Lung (tissue), 11 donors: ENCODE measurements at regions not wholly inside any gene's neighbourhood (a gene's known extent, or its start where the extent isn't known, plus 50 kb on each side); places are given as distances from the start of the nearest gene placed in this dataset.
A peak's percentile ranks its signal among the peaks of the same experiment; 100 is the strongest.

ENCODE experiments used
- ATAC-seq: fragments of 200-7000 bp; cut with Tn5 transposase; one replicate; pipeline ENCODE4 v1.9.1; 2020; ENCODE audit warnings: moderate number of reproducible peaks; ENCODE audit not compliant: insufficient read depth, low FRiP score
- DNase-seq, 3 donors: peaks; one replicate each; pipeline ENCODE4 v3.0.0-alpha.2; 2013 to 2017
- H3K27ac ChIP-seq, 2 donors: one replicate each; pipeline ENCODE4 v1.5.1; 2013; ENCODE audit warnings: mild to moderate bottlenecking in 2 of 2, moderate library complexity in 2 of 2, control low read depth in 1 of 2, inconsistent platforms in 1 of 2, low read depth in 1 of 2, low read length in 1 of 2
- H3K27me3 ChIP-seq, 3 donors: one replicate each; pipeline ENCODE4 v1.5.1; 2013; ENCODE audit warnings: low read length in 2 of 3; ENCODE audit not compliant: control insufficient read depth in 3 of 3, insufficient read depth in 3 of 3
- H3K36me3 ChIP-seq, 4 donors: one replicate each; pipeline ENCODE4 v1.5.1; 2013; ENCODE audit warnings: low read length in 4 of 4, mild to moderate bottlenecking in 1 of 4, moderate library complexity in 1 of 4; ENCODE audit not compliant: control insufficient read depth in 4 of 4, insufficient read depth in 4 of 4
- H3K4me1 ChIP-seq, 5 donors: one replicate each; pipeline ENCODE4 v1.5.1; 2013; ENCODE audit warnings: low read length in 5 of 5, mild to moderate bottlenecking in 2 of 5, moderate library complexity in 1 of 5; ENCODE audit not compliant: control insufficient read depth in 5 of 5, insufficient read depth in 5 of 5
- H3K4me3 ChIP-seq: one replicate; pipeline ENCODE4 v1.5.1; 2013; ENCODE audit warnings: mild to moderate bottlenecking, control low read depth, moderate library complexity
- H3K9ac ChIP-seq, 2 donors: one replicate each; pipeline ENCODE4 v1.5.1; 2013; ENCODE audit warnings: low read length in 2 of 2, control low read depth in 1 of 2; ENCODE audit not compliant: insufficient read depth in 1 of 2
- H3K9me3 ChIP-seq, 4 donors: one replicate each; pipeline ENCODE4 v1.5.1; 2013; ENCODE audit warnings: low read length in 3 of 4, mild to moderate bottlenecking in 1 of 4, moderate library complexity in 1 of 4; ENCODE audit not compliant: control insufficient read depth in 4 of 4, insufficient read depth in 3 of 4
- WGBS, 2 donors: extraction: QIAGEN DNeasy Blood & Tissue Kit; methylation state at CpG; one replicate each; pipeline ENCODE4 v1.1.7; 2013; 5-methylcytosine and 5-hydroxymethylcytosine counted together
- TF ChIP-seq, protein P1 (sequence below): IDR thresholded peaks from 2 replicates; pipeline ENCODE4 v1.5.1; 2012; ENCODE audit warnings: mild to moderate bottlenecking; ENCODE audit errors: control extremely low read depth, extremely low read depth
- donor health status: control.
- donor health status: control.
- donor health status: Bipolar disorder and iron deficiency.
- donor health status: healthy.
- donor health status: DM: yes; HTN: yes; CAD: no.

DNA sequence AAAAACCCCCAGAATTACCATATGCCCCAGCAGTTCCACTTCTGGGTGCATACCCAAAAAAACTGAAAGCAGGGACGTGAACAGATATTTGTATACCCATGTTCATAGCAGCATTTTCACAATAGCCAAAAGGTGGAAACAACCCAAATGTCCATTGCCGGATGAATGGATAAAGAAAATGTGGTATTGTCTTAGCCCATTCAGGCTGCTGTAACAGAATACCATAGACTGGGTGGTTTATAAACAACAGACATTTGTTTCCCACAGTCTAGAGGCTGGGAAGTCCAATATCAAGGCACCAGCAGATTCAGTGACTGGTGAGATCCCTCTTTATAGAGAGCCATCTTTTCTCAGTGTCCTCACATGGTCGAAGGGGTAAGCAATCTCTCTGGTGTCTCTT, 182.1 kb upstream of the ANKRD28 start:
- Histone ChIP-seq H3K9ac (no peak overlapping the region), H3K4me3 (no peak overlapping the region), H3K27me3 (no peaks in the 10 kb centered on the region), H3K27ac (no peak overlapping the region), H3K9me3 (no peaks in the 10 kb centered on the region), H3K36me3 (no peaks in the 10 kb centered on the region), H3K4me1 (peaks cover 0 to 10% (median 0%) of the 10 kb centered on the region in 5 donors)
- TF ChIP-seq, protein P1, sequence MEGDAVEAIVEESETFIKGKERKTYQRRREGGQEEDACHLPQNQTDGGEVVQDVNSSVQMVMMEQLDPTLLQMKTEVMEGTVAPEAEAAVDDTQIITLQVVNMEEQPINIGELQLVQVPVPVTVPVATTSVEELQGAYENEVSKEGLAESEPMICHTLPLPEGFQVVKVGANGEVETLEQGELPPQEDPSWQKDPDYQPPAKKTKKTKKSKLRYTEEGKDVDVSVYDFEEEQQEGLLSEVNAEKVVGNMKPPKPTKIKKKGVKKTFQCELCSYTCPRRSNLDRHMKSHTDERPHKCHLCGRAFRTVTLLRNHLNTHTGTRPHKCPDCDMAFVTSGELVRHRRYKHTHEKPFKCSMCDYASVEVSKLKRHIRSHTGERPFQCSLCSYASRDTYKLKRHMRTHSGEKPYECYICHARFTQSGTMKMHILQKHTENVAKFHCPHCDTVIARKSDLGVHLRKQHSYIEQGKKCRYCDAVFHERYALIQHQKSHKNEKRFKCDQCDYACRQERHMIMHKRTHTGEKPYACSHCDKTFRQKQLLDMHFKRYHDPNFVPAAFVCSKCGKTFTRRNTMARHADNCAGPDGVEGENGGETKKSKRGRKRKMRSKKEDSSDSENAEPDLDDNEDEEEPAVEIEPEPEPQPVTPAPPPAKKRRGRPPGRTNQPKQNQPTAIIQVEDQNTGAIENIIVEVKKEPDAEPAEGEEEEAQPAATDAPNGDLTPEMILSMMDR, result no peak
- DNase-seq, result no peak
- ATAC-seq, result no peak
- 93 to 95% methylated on average over 3 of the region's 3 CpGs for WGBS, 2 donors

DNA sequence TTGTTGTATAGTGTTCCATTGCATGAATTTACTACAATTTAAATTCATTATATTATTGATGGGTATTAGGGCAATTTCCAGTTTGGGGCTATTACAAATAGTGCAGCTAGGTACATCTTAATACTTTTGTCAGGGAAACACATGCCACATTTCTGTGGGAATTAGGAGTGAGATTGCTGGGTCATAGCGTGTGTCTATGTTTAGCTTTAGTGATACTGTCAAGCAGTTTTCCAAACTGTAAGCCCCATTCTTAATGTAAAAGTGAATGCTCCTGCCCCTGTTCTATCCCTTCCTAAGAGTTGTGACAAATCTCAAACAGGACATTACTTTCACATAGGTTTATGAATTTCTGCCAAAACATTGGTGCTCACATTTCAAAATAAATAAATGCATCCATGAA, 184.5 kb upstream of the ANKRD28 start:
- Histone ChIP-seq H3K9ac (no peak overlapping the region), H3K4me1 (peaks cover 0 to 10% (median 0%) of the 10 kb centered on the region in 5 donors), H3K27me3 (no peaks in the 10 kb centered on the region), H3K27ac (peak overlapping the region in 1 of 2 donors; percentile 3), H3K9me3 (no peaks in the 10 kb centered on the region), H3K36me3 (no peaks in the 10 kb centered on the region), H3K4me3 (no peak overlapping the region)
- TF ChIP-seq, protein P1, result no peak
- DNase-seq, result no peak
- WGBS, 2 donors, result 80 to 93% methylated on average over 1 of the region's 1 CpG
- no peak for ATAC-seq

DNA sequence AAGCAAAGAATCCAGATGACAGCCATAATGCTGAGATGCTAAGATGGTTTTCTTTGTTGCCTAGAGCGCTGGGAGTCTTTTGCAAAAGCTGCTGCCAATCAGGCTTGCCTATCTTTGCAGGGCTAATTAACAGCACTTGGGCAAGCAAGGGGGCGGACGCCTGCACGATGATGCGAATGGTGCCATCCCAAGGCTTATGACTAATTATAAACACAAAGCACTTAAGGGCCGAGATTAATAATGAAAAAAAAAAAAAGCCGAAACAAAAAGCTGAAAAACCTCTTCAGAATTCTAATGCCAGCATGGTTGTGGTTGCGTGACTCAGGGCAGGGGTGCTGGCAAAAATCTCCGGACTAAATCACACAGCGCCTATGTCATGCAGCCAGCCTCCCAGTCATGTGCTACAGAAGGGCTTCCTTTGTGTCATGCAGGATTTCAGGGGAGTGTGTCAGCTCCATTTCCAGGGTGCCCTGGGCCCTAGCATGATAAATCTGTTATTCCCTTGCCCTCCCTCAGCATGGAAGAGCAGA, 185.0 kb upstream of the ANKRD28 start:
- DNase-seq, result peak in 2 of 3 donors; percentile 26 to 38
- Histone ChIP-seq H3K27me3 (no peaks in the 10 kb centered on the region), H3K9ac (no peak overlapping the region), H3K27ac (peak overlapping the region; percentile 3 to 41), H3K36me3 (no peaks in the 10 kb centered on the region), H3K9me3 (no peaks in the 10 kb centered on the region), H3K4me3 (no peak overlapping the region), H3K4me1 (peaks cover 0 to 10% (median 0%) of the 10 kb centered on the region in 5 donors)
- TF ChIP-seq, protein P1, result no peak
- no peak for ATAC-seq
- WGBS, 2 donors, result 59 to 86% methylated on average over 10 of the region's 10 CpGs

DNA sequence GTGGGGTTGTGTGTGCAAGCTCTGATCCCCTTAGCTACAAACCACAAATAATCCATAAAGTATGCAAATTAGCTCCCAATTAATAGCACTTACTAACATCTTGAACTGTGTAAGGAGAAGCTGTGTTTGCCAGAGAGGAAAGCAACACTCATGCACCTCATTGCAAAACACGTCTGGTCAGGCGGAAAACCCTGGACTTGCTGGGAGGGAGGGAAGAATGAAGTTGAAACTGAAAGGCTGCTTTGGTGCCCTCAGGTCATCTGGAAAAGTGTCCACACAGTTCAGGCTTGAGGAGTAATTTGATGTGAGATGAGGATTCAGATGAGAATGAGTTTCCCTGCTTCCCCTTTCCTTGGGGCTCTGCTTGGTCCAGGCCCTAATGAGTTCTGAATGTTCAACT, 185.5 kb upstream of the ANKRD28 start:
- TF ChIP-seq, protein P1, result no peak
- 53 to 54% methylated on average over 2 of the region's 2 CpGs for WGBS, 2 donors
- Histone ChIP-seq H3K9ac (no peak overlapping the region), H3K9me3 (peaks cover 0 to 2% (median 0%) of the 10 kb centered on the region in 4 donors), H3K4me1 (peaks cover 0 to 10% (median 0%) of the 10 kb centered on the region in 5 donors), H3K36me3 (no peaks in the 10 kb centered on the region), H3K27ac (peak overlapping the region in 1 of 2 donors; percentile 41), H3K27me3 (no peaks in the 10 kb centered on the region), H3K4me3 (no peak overlapping the region)
- ATAC-seq (no peak), DNase-seq (peak in 1 of 3 donors; percentile 27)
